Activated T-cell treated with anti-CD3 and anti-CD28 coated beads, Interleukin-2, amount 50 U/mL, for 24 hours (primary cell): ENCODE measurements at regions not wholly inside any gene's neighbourhood (a gene's known extent, or its start where the extent isn't known, plus 50 kb on each side); places are given as distances from the start of the nearest gene placed in this dataset.
"Not testable (repeated sequence)": the region's sequence is repeated elsewhere in the genome, so short reads cannot be mapped to it uniquely, and the experiment has no call there.

Experiments used
- DNase-seq: peaks from one replicate; pipeline ENCODE4 v3.0.0-alpha.2; 2020
- H3K27ac Mint-ChIP-seq: 2 replicates; pipeline ENCODE4 v1.8.0; 2020; ENCODE audit warnings: mild to moderate bottlenecking, mixed read lengths
- H3K27me3 Mint-ChIP-seq: 2 replicates; pipeline ENCODE4 v1.8.0; 2020; ENCODE audit warnings: mixed read lengths
- H3K36me3 Mint-ChIP-seq: 2 replicates; pipeline ENCODE4 v1.8.0; 2020; ENCODE audit warnings: low read depth, mixed read lengths
- H3K4me1 Mint-ChIP-seq: 2 replicates; pipeline ENCODE4 v1.8.0; 2020; ENCODE audit warnings: low read depth, mixed read lengths
- H3K4me3 Mint-ChIP-seq: 2 replicates; pipeline ENCODE4 v1.8.0; 2020; ENCODE audit warnings: mild to moderate bottlenecking, moderate library complexity, mixed read lengths
- H3K9me3 Mint-ChIP-seq: 2 replicates; pipeline ENCODE4 v1.8.0; 2020; ENCODE audit warnings: mixed read lengths

DNA sequence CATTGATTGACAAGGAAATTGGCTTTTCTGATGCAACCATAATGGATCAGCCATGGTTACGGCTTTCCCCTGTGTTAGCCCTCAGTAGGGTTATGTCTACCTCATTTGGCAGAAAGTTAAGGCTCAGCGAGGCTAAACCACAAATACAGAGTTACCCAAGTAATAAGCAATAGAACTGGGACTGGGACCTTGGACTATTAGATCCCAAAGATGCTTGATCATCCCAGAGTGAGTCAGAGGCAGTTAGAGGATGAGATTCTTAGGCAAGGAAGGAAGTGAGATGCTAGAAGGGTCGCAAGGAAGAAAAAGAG, 401.4 kb downstream of the TNS3 start:
- Mint-ChIP-seq H3K9me3 (peaks cover 9% of the 10 kb centered on the region), H3K27ac (no peak overlapping the region), H3K27me3 (peaks cover 3% of the 10 kb centered on the region), H3K36me3 (no peaks in the 10 kb centered on the region), H3K4me1 (no peaks in the 10 kb centered on the region), H3K4me3 (no peak overlapping the region)
- no peak for DNase-seq

DNA sequence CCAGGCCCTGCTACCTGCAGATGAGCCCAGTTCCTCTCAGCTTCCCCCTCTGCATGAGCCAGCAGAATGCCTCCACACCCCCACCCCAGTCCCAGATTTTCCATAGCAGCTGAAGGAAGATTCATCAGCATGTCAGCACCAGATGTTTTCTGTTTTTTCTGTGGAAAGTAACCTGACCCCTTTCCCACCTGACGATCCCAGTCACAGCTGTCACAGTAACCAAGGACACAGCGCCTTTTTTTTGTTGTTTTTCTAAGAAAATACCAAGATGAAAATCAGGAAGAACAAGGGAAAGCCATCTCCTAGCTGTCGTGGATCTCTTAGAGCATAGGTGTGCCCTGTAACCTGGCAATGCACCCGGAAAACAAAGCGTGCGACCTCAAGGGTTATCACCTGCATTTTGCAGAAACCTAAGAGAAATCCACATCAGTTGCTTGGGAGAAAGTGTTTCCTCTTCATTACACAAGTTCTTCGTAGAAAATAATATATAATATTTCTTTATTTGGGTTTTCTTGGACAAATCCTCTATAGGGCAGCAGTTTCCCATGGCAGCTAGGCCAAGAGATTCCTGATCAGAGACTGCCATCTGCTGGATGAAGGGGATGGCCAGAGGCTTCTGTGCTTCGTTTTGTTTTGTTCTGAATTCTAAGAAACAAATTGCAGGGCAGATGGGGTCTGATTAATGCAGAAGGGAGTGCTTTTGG, 401.9 kb downstream of the TNS3 start:
- Mint-ChIP-seq H3K27ac (no peak overlapping the region), H3K27me3 (peaks cover 3% of the 10 kb centered on the region), H3K4me1 (no peaks in the 10 kb centered on the region), H3K9me3 (peaks cover 9% of the 10 kb centered on the region), H3K4me3 (no peak overlapping the region), H3K36me3 (no peaks in the 10 kb centered on the region)
- no peak for DNase-seq

- not testable (repeated sequence) for H3K27me3 Mint-ChIP-seq, H3K4me1 Mint-ChIP-seq, H3K27ac Mint-ChIP-seq, DNase-seq, H3K4me3 Mint-ChIP-seq, H3K9me3 Mint-ChIP-seq, H3K36me3 Mint-ChIP-seq
Observed at GRCh38 chr7:47172602-47173539, 409.0 kb downstream of the TNS3 start.

DNA sequence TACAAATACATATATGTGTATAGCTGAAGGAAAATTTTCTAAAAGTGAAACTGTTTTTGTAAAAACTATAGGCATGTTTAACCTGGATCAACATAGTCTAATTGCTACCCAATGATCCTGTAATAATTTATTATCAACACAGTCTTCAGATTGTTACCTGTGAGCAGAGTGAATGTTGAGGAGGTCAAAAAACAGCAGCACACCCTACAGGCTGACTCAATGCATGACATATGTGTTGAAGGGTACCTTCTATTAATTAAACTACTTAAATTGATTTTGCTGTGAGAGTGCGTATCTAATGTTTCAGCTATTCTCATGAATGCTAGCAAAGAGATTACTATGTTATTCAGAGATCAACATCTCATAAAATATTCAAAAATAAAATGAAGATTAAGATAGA, 411.4 kb downstream of the TNS3 start:
- Mint-ChIP-seq H3K4me1 (no peaks in the 10 kb centered on the region), H3K27ac (no peak overlapping the region), H3K4me3 (no peak overlapping the region), H3K9me3 (no peaks in the 10 kb centered on the region), H3K27me3 (no peaks in the 10 kb centered on the region), H3K36me3 (no peaks in the 10 kb centered on the region)
- DNase-seq = no peak

DNA sequence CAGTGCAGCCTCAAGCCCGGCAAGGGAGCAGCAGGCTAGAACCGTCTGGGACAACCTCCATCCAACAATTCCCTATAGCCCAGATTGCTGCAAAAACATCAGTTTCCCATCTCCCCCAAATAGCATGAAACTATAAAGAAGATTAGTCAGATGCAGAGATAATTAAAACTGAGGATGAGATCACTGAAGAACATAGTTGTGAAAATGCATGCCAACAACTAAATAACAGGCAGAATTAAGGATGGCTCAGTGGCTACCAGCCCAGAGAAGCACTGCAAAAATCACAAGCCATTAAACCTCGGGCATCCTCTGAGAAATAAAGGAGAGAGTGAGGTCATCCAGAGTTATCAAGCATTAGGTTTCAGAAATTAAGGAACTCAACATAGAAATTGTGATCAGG, 427.1 kb downstream of the TNS3 start:
- peaks cover 3% of the 10 kb centered on the region for H3K9me3 Mint-ChIP-seq
- H3K27ac Mint-ChIP-seq = no peak overlapping the region
- H3K36me3 Mint-ChIP-seq = no peaks in the 10 kb centered on the region
- H3K4me1 Mint-ChIP-seq = no peaks in the 10 kb centered on the region
- DNase-seq = no peak
- no peaks in the 10 kb centered on the region for H3K27me3 Mint-ChIP-seq
- H3K4me3 Mint-ChIP-seq = no peak overlapping the region

GRCh38 chr7:47153576-47153975, 428.3 kb downstream of the TNS3 start:
- H3K27me3 Mint-ChIP-seq = no peaks in the 10 kb centered on the region
- no peaks in the 10 kb centered on the region for H3K4me1 Mint-ChIP-seq
- DNase-seq = no peak
- H3K4me3 Mint-ChIP-seq = no peak overlapping the region
- no peaks in the 10 kb centered on the region for H3K9me3 Mint-ChIP-seq
- H3K36me3 Mint-ChIP-seq = no peaks in the 10 kb centered on the region
- no peak overlapping the region for H3K27ac Mint-ChIP-seq

- H3K27ac Mint-ChIP-seq = no peak overlapping the region
- no peaks in the 10 kb centered on the region for H3K4me1 Mint-ChIP-seq
- H3K4me3 Mint-ChIP-seq = no peak overlapping the region
- H3K27me3 Mint-ChIP-seq = no peaks in the 10 kb centered on the region
- H3K9me3 Mint-ChIP-seq = no peaks in the 10 kb centered on the region
- DNase-seq = no peak
- no peaks in the 10 kb centered on the region for H3K36me3 Mint-ChIP-seq
Observed at GRCh38 chr7:47153058-47153457, 428.9 kb downstream of the TNS3 start.

DNA sequence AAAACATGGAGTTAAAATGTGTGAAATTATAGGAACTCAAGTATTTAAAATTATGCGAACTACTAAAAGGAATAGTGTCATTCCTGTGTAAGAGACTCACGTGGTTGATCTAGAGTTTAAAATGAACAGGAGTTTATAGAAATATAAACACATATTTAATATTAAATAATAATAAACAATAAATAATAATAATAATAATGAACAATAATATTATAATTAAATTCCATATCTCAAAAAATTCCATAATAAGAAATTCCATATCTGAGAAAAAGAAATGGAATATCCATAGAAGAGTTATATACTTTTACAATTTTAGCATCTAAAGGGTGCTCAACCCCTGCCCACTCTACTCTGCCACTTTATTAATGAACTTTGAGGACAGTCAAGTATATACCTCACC, 429.6 kb downstream of the TNS3 start:
- H3K4me1 Mint-ChIP-seq = no peaks in the 10 kb centered on the region
- H3K9me3 Mint-ChIP-seq = no peaks in the 10 kb centered on the region
- no peak overlapping the region for H3K27ac Mint-ChIP-seq
- no peaks in the 10 kb centered on the region for H3K36me3 Mint-ChIP-seq
- no peaks in the 10 kb centered on the region for H3K27me3 Mint-ChIP-seq
- DNase-seq = no peak
- no peak overlapping the region for H3K4me3 Mint-ChIP-seq

DNA sequence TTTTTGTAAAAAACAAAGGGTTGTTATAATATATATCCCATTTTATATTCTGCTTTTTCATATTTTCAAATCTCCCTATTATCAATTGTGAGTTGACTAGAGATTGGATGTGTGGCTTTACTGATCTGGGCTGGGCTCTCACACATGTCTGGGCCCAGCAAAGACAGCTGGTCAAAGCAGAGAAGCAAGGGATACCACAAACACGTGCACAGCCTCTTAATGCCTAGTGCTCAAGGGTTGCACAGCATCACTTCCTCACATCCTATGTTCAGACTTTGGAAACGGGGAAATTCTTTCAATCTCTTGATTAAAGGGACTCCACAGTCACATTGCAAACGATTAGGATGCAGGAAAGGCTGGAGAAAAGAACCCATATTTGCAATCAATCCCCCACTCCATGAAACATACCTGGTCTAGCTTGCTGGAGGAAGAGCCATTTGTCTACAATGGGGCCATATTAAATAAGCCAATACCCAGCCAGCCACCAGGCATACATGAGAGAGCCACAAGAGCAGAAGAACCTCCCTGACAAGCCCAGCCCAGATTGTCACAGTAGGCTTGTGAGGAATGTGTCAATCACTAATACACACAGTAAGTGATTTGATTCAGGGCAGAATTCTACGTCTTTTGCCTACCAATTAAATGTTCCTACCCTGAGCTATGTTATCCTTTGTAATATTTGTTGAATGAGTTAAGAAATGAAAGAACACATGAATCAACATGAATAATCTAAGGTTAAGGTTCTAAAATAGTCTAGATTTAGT, 431.2 kb downstream of the TNS3 start:
- Mint-ChIP-seq H3K27me3 (no peaks in the 10 kb centered on the region), H3K4me1 (no peaks in the 10 kb centered on the region), H3K36me3 (no peaks in the 10 kb centered on the region), H3K9me3 (no peaks in the 10 kb centered on the region), H3K27ac (no peak overlapping the region), H3K4me3 (no peak overlapping the region)
- DNase-seq = no peak

DNA sequence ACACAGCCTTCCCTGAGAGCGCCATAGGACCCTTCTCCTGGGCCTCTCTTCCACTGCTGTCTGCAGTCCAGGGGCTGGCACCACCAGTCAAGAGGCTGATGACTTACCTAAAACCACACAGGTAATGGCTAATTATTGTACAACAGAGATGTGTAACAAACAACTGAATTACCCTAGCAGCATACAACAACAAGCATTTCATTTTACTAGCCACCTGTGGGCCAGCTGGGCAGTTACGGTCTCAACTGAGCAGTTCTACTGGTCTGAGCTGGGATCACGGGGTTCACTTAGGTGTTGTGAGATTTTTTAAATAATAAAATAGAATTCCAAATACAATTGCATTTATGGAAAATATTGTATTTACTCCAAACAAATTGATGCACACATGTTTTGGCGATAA, 431.9 kb downstream of the TNS3 start:
- Mint-ChIP-seq H3K27me3 (no peaks in the 10 kb centered on the region), H3K4me3 (no peak overlapping the region), H3K4me1 (no peaks in the 10 kb centered on the region), H3K9me3 (no peaks in the 10 kb centered on the region), H3K36me3 (no peaks in the 10 kb centered on the region), H3K27ac (no peak overlapping the region)
- DNase-seq = no peak

GRCh38 chr7:47149208-47149839, 432.6 kb downstream of the TNS3 start:
- Mint-ChIP-seq H3K36me3 (no peaks in the 10 kb centered on the region), H3K27me3 (peaks cover 3% of the 10 kb centered on the region), H3K9me3 (no peaks in the 10 kb centered on the region), H3K27ac (no peak overlapping the region), H3K4me1 (no peaks in the 10 kb centered on the region), H3K4me3 (no peak overlapping the region)
- no peak for DNase-seq

DNA sequence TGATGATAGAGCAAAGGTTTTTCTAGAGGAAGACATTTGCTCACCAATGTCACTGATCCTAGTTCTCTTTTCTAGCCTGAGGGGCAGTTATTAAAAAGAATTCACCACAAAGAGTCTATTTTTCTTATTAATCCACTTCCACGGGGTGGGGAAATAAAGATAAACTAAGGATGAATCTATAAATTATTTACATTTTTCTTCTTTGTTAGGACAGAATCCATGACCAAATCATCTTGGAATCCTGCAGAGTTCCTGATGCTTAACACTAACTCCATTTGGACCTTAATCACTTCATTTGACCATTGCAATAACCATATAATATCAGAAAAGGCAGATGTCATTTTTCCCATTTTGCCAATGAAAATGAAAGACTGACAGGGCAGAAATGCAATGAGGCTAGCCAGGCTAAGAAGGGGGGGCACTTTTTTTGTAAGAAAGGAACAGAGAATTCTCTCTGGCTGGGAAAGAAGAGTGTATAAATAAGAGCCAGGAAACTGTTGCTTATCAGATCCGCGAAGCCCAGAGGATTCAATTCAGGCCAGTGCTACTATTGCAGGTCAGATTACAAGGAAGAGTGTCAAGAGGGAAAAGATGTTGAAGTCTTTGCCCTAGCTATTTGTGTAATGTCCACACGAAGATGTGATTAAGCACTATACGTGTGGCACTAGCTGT, 433.2 kb downstream of the TNS3 start:
- H3K27ac Mint-ChIP-seq = no peak overlapping the region
- H3K9me3 Mint-ChIP-seq = no peaks in the 10 kb centered on the region
- no peak overlapping the region for H3K4me3 Mint-ChIP-seq
- H3K27me3 Mint-ChIP-seq = peaks cover 3% of the 10 kb centered on the region
- no peak for DNase-seq
- H3K4me1 Mint-ChIP-seq = no peaks in the 10 kb centered on the region
- H3K36me3 Mint-ChIP-seq = no peaks in the 10 kb centered on the region

DNA sequence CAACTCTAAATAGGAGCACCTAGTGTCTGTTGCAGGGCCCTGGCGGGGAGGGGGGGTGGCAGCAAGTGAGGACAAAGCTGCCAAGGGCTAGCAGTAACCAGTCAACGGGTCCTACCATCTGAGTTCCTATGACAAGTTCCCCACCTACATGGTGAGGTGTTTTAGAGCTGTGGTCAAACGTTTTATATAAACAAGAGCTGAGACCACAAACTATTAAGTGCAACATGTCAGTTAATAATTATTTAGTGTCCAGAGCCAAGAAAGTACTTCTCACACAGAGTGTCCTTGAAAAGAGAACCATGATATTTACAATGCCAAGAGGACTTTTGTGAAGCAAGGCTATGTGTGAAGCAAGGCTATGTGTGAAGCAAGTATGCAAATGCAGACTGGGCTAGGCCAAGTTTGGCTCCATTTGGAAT, 434.7 kb downstream of the TNS3 start:
- Mint-ChIP-seq H3K9me3 (no peaks in the 10 kb centered on the region), H3K27me3 (peaks cover 3% of the 10 kb centered on the region), H3K4me1 (no peaks in the 10 kb centered on the region), H3K4me3 (no peak overlapping the region), H3K27ac (no peak overlapping the region), H3K36me3 (no peaks in the 10 kb centered on the region)
- no peak for DNase-seq

DNA sequence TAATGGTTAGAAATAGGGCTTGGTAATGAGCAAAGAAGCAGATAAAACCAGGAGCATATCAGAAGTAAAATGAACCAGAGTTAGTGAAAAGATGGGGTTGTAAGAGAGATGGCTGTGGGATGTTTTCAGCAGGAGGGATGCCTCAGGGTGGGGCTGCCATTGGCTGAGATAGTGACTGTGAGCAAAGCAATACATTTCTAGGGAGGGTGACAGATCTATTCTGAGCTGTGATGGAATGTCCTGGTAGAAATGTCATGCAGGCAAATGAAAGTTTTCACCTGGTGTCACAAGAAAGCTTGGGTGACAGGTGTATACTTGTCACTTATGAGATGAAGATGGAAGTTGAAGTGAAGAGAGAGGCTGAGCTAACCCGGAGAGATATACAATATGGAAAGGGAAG, 435.9 kb downstream of the TNS3 start:
- H3K27me3 Mint-ChIP-seq = peaks cover 3% of the 10 kb centered on the region
- no peak overlapping the region for H3K27ac Mint-ChIP-seq
- no peak for DNase-seq
- H3K4me3 Mint-ChIP-seq = no peak overlapping the region
- no peaks in the 10 kb centered on the region for H3K36me3 Mint-ChIP-seq
- no peaks in the 10 kb centered on the region for H3K4me1 Mint-ChIP-seq
- no peaks in the 10 kb centered on the region for H3K9me3 Mint-ChIP-seq
